ENCODE measurements at regions not wholly inside any gene's neighbourhood (a gene's known extent, or its start where the extent isn't known, plus 50 kb on each side); places are given as distances from the start of the nearest gene placed in this dataset.

- in situ Hi-C loops (cut with HindIII; ENCODE audit: low pct_unique_long_range_greater_than_20kb, low sequenced_read_pairs): no loop called here
- DNase-seq (ENCODE audit: low read depth in 1 of 2, low spot score in 1 of 2): no peak
- TF ChIP-seq JUND (IDR thresholded peaks at IDR 0.05; ENCODE audit: low read depth): no peak
Measured at GRCh38 chr11:80603472-80603871, 1162.6 kb upstream of the TENM4 start.

- no peak for TF ChIP-seq JUND (IDR thresholded peaks at IDR 0.05; ENCODE audit: low read depth)
- no peak for DNase-seq (ENCODE audit: low read depth in 1 of 2, low spot score in 1 of 2)
- in situ Hi-C loops (cut with HindIII; ENCODE audit: low pct_unique_long_range_greater_than_20kb, low sequenced_read_pairs): no loop called here
Measured at GRCh38 chr11:80598905-80599304, 1158.1 kb upstream of the TENM4 start.

- DNase-seq (ENCODE audit: low read depth in 1 of 2, low spot score in 1 of 2): no peak
- in situ Hi-C loops (cut with HindIII; ENCODE audit: low pct_unique_long_range_greater_than_20kb, low sequenced_read_pairs): no loop called here
- no peak for TF ChIP-seq JUND (IDR thresholded peaks at IDR 0.05; ENCODE audit: low read depth)
Measured at GRCh38 chr11:80596291-80596810, 1155.5 kb upstream of the TENM4 start.

GRCh38 chr11:80595011-80595410 lies 1154.2 kb upstream of the TENM4 start:
- in situ Hi-C loops (cut with HindIII; ENCODE audit: low pct_unique_long_range_greater_than_20kb, low sequenced_read_pairs): no loop called here
- no peak for DNase-seq (ENCODE audit: low read depth in 1 of 2, low spot score in 1 of 2)
- TF ChIP-seq JUND (IDR thresholded peaks at IDR 0.05; ENCODE audit: low read depth): no peak

- in situ Hi-C loops (cut with HindIII; ENCODE audit: low pct_unique_long_range_greater_than_20kb, low sequenced_read_pairs): no loop called here
- no peak for DNase-seq (ENCODE audit: low read depth in 1 of 2, low spot score in 1 of 2)
- TF ChIP-seq JUND (IDR thresholded peaks at IDR 0.05; ENCODE audit: low read depth): no peak
Measured at GRCh38 chr11:80593648-80594374, 1153.0 kb upstream of the TENM4 start.

- DNase-seq (ENCODE audit: low read depth in 1 of 2, low spot score in 1 of 2): no peak
- no peak for TF ChIP-seq JUND (IDR thresholded peaks at IDR 0.05; ENCODE audit: low read depth)
- in situ Hi-C loops (cut with HindIII; ENCODE audit: low pct_unique_long_range_greater_than_20kb, low sequenced_read_pairs): no loop called here
Measured at GRCh38 chr11:80592546-80592945, 1151.7 kb upstream of the TENM4 start.

- in situ Hi-C loops (cut with HindIII; ENCODE audit: low pct_unique_long_range_greater_than_20kb, low sequenced_read_pairs): no loop called here
Measured at GRCh38 chr11:80587906-80588305, 1147.1 kb upstream of the TENM4 start.

GRCh38 chr11:80586464-80586863 lies 1145.6 kb upstream of the TENM4 start:
- in situ Hi-C loops (cut with HindIII; ENCODE audit: low pct_unique_long_range_greater_than_20kb, low sequenced_read_pairs): no loop called here
- no peak for DNase-seq (ENCODE audit: low read depth in 1 of 2, low spot score in 1 of 2)
- no peak for TF ChIP-seq JUND (IDR thresholded peaks at IDR 0.05; ENCODE audit: low read depth)

More at GRCh38 chr11:80587906-80588305, 1147.1 kb upstream of the TENM4 start:
- TF ChIP-seq JUND (IDR thresholded peaks at IDR 0.05; ENCODE audit: low read depth): no peak
- DNase-seq (ENCODE audit: low read depth in 1 of 2, low spot score in 1 of 2): no peak

GRCh38 chr11:80584661-80585060 lies 1143.8 kb upstream of the TENM4 start:
- no peak for DNase-seq (ENCODE audit: low read depth in 1 of 2, low spot score in 1 of 2)
- TF ChIP-seq JUND (IDR thresholded peaks at IDR 0.05; ENCODE audit: low read depth): no peak
- in situ Hi-C loops (cut with HindIII; ENCODE audit: low pct_unique_long_range_greater_than_20kb, low sequenced_read_pairs): no loop called here

- in situ Hi-C loops (cut with HindIII; ENCODE audit: low pct_unique_long_range_greater_than_20kb, low sequenced_read_pairs): no loop called here
- TF ChIP-seq JUND (IDR thresholded peaks at IDR 0.05; ENCODE audit: low read depth): no peak
- no peak for DNase-seq (ENCODE audit: low read depth in 1 of 2, low spot score in 1 of 2)
Measured at GRCh38 chr11:80569832-80570231, 1129.0 kb upstream of the TENM4 start.

GRCh38 chr11:80565231-80565630 lies 1124.4 kb upstream of the TENM4 start:
- in situ Hi-C loops (cut with HindIII; ENCODE audit: low pct_unique_long_range_greater_than_20kb, low sequenced_read_pairs): no loop called here
- no peak for DNase-seq (ENCODE audit: low read depth in 1 of 2, low spot score in 1 of 2)
- no peak for TF ChIP-seq JUND (IDR thresholded peaks at IDR 0.05; ENCODE audit: low read depth)

- no peak for TF ChIP-seq JUND (IDR thresholded peaks at IDR 0.05; ENCODE audit: low read depth)
- in situ Hi-C loops (cut with HindIII; ENCODE audit: low pct_unique_long_range_greater_than_20kb, low sequenced_read_pairs): no loop called here
- DNase-seq (ENCODE audit: low read depth in 1 of 2, low spot score in 1 of 2): no peak
Measured at GRCh38 chr11:80562523-80563125, 1121.8 kb upstream of the TENM4 start.

GRCh38 chr11:80559942-80560341 lies 1119.1 kb upstream of the TENM4 start:
- TF ChIP-seq JUND (IDR thresholded peaks at IDR 0.05; ENCODE audit: low read depth): no peak
- in situ Hi-C loops (cut with HindIII; ENCODE audit: low pct_unique_long_range_greater_than_20kb, low sequenced_read_pairs): no loop called here
- DNase-seq (ENCODE audit: low read depth in 1 of 2, low spot score in 1 of 2): no peak
